IPS-18c (cell line): ENCODE measurements at regions not wholly inside any gene's neighbourhood (a gene's known extent, or its start where the extent isn't known, plus 50 kb on each side); places are given as distances from the start of the nearest gene placed in this dataset.
"Not testable (repeated sequence)": the region's sequence is repeated elsewhere in the genome, so short reads cannot be mapped to it uniquely, and the experiment has no call there.

Source experiments
- H3K4me3 ChIP-seq: 2 replicates; pipeline ENCODE4 v1.7.0; 2013; ENCODE audit warnings: low read depth, mild to moderate bottlenecking, low read length, moderate library complexity; ENCODE audit not compliant: insufficient read depth
- H3K9me3 ChIP-seq: one replicate; pipeline ENCODE4 v1.6.1; 2013; ENCODE audit warnings: mild to moderate bottlenecking, low read length, moderate library complexity; ENCODE audit not compliant: control insufficient read depth, insufficient read depth

DNA sequence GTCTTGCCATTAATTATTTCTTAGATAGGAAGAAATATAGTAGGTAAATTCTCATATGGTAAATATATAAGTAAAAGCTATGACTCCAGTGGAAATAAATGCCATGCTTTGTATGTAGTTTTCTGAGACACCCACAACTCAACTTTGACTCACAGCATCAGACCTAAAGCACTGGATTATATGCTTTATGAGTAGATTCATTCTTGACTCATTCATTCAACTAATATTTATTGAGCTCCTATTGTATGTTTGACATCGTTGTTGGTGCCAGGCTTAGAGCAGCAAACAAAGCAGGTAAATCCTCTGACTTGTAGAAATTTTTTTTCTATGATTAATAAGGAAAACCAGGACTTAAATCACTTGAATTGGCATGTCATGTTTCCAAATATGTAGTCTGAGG lies 211.4 kb downstream of the PTPRC start:
- Histone ChIP-seq H3K4me3 (no peak overlapping the region), H3K9me3 (no peaks in the 10 kb centered on the region)

DNA sequence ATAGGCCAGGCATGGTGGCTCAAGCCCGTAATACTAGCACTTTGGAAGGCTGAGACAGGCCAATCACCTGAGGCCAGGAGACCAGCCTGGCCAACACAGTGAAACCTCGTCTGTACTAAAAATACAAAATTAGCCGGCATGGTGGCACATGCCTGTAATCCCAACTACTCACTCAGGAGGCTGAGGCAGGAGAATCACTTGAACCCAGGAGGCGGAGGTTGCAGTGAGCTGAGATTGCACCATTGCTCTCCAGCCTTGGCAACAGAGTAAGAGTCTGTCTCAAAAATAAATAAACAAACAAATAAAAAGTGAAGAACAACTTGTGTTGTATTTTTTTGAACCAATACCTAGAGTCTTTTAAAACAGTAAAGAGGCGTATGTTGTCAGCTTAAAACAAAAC lies 212.1 kb downstream of the PTPRC start:
- not testable (repeated sequence) for H3K4me3 ChIP-seq, H3K9me3 ChIP-seq

DNA sequence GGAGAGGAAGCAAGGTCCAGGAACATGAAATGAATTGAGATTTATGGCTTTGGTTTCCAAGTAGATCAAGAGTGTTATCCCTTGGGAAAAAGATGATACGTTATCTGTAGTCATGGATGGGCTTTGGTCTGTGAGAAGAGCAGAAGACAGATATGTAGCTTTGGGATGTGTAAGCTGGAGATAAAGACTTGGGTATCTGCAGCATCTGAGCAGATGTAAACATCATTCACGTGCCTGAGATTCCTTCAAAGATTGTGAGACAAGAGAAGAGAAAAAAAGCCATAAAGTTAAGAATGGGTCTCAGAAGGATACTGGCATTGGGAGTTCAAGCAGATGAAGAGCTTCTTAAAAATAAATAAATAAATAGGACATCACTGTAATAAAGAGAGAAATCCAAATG lies 217.8 kb downstream of the PTPRC start:
- H3K9me3 ChIP-seq = no peaks in the 10 kb centered on the region
- H3K4me3 ChIP-seq = no peak overlapping the region

GRCh38 chr1:198858033-198858432 lies 219.2 kb downstream of the PTPRC start:
- Histone ChIP-seq H3K4me3 (no peak overlapping the region), H3K9me3 (no peaks in the 10 kb centered on the region)

- H3K9me3 ChIP-seq = no peaks in the 10 kb centered on the region
Observed at GRCh38 chr1:198860371-198860770, 221.5 kb downstream of the PTPRC start.

GRCh38 chr1:198861636-198862035 lies 222.8 kb downstream of the PTPRC start:
- Histone ChIP-seq H3K9me3 (no peaks in the 10 kb centered on the region), H3K4me3 (no peak overlapping the region)

More at GRCh38 chr1:198860371-198860770, 221.5 kb downstream of the PTPRC start:
- no peak overlapping the region for H3K4me3 ChIP-seq

DNA sequence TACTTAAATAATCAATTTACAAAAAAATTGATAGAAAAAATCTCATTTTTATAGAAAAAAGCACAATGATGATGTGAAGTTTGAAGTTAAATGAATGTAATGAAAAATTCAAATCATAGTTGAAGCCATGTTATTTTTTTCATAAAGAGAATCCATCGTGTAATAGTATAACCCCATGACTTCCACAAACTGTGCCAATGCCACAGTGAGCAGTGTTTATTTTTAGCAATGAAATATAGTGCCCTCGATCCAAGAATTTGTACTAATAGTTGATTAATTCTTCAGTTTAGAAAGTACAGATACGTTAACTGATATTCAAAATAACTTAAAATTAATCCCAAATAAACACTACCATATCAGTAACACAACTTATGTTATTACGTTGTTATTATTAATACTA lies 225.9 kb downstream of the PTPRC start:
- H3K4me3 ChIP-seq = no peak overlapping the region
- no peaks in the 10 kb centered on the region for H3K9me3 ChIP-seq

GRCh38 chr1:198865319-198865718 lies 226.5 kb downstream of the PTPRC start:
- Histone ChIP-seq H3K4me3 (no peak overlapping the region), H3K9me3 (no peaks in the 10 kb centered on the region)

DNA sequence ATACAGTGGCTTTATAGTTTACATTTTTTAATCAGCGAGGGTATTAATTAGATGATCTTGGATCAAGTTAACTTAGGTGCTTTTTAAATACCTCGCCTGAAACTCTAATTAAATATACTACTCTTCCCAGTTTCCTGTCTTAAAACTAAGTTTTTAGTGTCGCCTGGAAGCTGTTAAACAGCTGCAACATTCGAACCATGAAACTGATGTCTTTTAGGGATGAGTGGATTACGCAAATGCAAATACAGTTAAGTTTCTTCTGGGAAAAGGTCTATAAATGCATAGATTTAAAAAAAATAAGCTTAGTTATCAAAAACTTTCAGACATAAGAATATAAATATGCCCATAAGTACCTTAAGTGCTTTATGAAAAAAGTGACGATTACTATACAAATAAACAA lies 228.3 kb downstream of the PTPRC start:
- H3K4me3 ChIP-seq = no peak overlapping the region
- no peaks in the 10 kb centered on the region for H3K9me3 ChIP-seq

- H3K9me3 ChIP-seq = no peaks in the 10 kb centered on the region
- no peak overlapping the region for H3K4me3 ChIP-seq
Observed at GRCh38 chr1:198873696-198874230, 234.9 kb downstream of the PTPRC start.

- no peak overlapping the region for H3K4me3 ChIP-seq
Observed at GRCh38 chr1:198876371-198876871, 237.6 kb downstream of the PTPRC start.

GRCh38 chr1:198878566-198878965 lies 239.7 kb downstream of the PTPRC start:
- no peak overlapping the region for H3K4me3 ChIP-seq
- H3K9me3 ChIP-seq = peaks cover 3% of the 10 kb centered on the region

More at GRCh38 chr1:198876371-198876871, 237.6 kb downstream of the PTPRC start:
- peaks cover 3% of the 10 kb centered on the region for H3K9me3 ChIP-seq

- H3K4me3 ChIP-seq = no peak overlapping the region
Observed at GRCh38 chr1:198879711-198880306, 241.0 kb downstream of the PTPRC start.

GRCh38 chr1:198880397-198880796 lies 241.6 kb downstream of the PTPRC start:
- peaks cover 3% of the 10 kb centered on the region for H3K9me3 ChIP-seq
- no peak overlapping the region for H3K4me3 ChIP-seq

More at GRCh38 chr1:198879711-198880306, 241.0 kb downstream of the PTPRC start:
- peaks cover 3% of the 10 kb centered on the region for H3K9me3 ChIP-seq

DNA sequence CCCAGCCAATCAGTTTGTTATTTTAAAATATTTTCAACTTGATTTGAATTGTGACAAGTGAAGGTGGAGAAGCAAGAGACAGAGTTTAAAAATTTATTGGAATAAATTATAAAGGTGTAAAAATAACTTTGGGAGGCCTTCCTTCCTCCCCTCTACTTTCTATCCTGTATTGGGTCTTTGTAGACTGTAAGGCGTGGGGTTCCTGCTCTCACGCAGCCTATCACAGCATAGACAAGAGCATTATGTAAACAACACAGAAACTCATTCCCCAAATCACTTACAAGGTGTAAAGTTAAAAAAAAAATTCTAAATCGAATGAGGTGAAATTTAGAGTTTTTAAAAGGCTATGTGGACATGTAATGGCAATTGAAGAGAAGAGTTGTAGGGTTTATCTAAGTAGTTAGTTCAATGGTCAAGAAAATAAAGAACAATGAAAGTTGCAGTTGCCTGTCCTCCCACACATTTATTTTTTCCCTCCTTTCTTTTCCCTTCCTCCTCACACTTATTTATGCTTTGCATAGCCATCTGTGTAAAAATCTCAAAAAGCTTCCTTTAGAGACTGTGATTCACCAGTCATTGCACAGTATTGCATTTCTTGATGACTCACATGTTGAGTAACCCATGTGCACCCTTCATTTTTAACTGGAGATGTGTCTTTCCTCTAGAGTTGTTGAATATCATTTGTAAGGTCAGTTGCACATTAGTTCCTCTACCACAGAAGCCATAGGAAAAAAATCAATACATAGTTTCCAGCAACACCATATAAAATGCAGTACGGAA lies 242.2 kb downstream of the PTPRC start:
- Histone ChIP-seq H3K4me3 (no peak overlapping the region), H3K9me3 (peaks cover 3% of the 10 kb centered on the region)

- Histone ChIP-seq H3K4me3 (no peak overlapping the region), H3K9me3 (peaks cover 3% of the 10 kb centered on the region)
Observed at GRCh38 chr1:198883184-198883583, 244.3 kb downstream of the PTPRC start.

- H3K9me3 ChIP-seq = no peaks in the 10 kb centered on the region
- H3K4me3 ChIP-seq = no peak overlapping the region
Observed at GRCh38 chr1:198887866-198888265, 249.0 kb downstream of the PTPRC start.

DNA sequence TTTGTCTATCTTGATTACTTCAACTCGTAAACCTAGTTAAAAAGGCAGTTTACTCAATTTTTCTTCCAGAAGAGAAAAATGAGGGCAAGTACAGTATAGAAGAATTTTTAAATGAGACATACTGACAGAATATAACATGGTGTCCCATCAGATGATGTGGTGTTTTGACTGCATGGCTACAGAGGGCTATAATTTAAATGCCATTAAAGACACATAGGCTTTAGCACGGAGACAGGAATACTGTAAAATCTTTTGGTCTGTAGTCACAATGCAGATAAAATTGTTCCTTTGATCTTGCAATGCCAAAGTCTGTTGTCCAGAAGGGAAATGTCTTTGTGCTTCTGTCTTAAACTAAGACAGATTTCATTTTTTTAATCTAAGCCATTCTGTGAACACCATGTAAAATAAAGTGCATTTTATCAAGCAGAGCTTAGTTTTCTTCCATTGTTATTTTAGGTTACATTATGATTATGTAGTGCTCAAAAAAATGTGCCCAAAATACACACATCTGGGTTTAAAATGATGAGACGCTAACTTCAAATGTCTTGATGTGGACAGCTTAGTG lies 249.6 kb downstream of the PTPRC start:
- H3K9me3 ChIP-seq = no peaks in the 10 kb centered on the region
- no peak overlapping the region for H3K4me3 ChIP-seq
